ENCODE measurements at regions not wholly inside any gene's neighbourhood (a gene's known extent, or its start where the extent isn't known, plus 50 kb on each side); places are given as distances from the start of the nearest gene placed in this dataset.

DNA sequence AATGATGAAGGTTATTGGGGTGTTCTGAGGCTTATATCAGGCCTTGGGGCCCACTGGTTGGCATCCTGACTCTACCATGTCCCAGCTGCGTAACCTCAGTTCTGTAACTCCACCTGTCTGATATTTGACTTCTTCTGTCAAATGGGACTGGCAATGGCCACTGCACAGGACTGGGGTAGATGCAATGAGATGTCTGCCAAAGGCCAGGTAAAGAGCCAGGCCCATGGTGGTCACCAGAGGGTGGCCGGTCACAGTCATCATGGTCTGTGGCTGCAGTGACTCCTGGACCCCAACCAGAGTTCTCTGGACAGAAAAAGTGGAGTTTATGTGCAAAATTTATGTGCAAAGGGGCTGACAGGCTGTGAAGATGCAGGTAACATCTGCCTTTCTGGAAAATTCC is 173.3 kb downstream of the PTPRU start:
- TF ChIP-seq EZH2 (IDR thresholded peaks at IDR 0.05) = no peak
- no peak for TF ChIP-seq JUND (IDR thresholded peaks at IDR 0.05)
- TF ChIP-seq CTCF (IDR thresholded peaks at IDR 0.05 in 2 of 3, conservative IDR thresholded peaks at IDR 0.05 in 1 of 3; ENCODE audit: borderline replicate concordance in 1 of 3, insufficient read depth in 1 of 3, low read depth in 2 of 3, low read length in 2 of 3) = no peak
- TF ChIP-seq, protein P1, sequence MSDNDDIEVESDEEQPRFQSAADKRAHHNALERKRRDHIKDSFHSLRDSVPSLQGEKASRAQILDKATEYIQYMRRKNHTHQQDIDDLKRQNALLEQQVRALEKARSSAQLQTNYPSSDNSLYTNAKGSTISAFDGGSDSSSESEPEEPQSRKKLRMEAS (IDR thresholded peaks at IDR 0.05) = no peak
- TF ChIP-seq, protein P2, sequence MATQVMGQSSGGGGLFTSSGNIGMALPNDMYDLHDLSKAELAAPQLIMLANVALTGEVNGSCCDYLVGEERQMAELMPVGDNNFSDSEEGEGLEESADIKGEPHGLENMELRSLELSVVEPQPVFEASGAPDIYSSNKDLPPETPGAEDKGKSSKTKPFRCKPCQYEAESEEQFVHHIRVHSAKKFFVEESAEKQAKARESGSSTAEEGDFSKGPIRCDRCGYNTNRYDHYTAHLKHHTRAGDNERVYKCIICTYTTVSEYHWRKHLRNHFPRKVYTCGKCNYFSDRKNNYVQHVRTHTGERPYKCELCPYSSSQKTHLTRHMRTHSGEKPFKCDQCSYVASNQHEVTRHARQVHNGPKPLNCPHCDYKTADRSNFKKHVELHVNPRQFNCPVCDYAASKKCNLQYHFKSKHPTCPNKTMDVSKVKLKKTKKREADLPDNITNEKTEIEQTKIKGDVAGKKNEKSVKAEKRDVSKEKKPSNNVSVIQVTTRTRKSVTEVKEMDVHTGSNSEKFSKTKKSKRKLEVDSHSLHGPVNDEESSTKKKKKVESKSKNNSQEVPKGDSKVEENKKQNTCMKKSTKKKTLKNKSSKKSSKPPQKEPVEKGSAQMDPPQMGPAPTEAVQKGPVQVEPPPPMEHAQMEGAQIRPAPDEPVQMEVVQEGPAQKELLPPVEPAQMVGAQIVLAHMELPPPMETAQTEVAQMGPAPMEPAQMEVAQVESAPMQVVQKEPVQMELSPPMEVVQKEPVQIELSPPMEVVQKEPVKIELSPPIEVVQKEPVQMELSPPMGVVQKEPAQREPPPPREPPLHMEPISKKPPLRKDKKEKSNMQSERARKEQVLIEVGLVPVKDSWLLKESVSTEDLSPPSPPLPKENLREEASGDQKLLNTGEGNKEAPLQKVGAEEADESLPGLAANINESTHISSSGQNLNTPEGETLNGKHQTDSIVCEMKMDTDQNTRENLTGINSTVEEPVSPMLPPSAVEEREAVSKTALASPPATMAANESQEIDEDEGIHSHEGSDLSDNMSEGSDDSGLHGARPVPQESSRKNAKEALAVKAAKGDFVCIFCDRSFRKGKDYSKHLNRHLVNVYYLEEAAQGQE (IDR thresholded peaks at IDR 0.05; ENCODE audit: low read depth) = no peak
- TF ChIP-seq POLR2A (IDR thresholded peaks at IDR 0.05; ENCODE audit: borderline replicate concordance, extremely low read depth, insufficient read depth, insufficient read length) = no peak
- TF ChIP-seq FOSL1 (IDR thresholded peaks at IDR 0.05; ENCODE audit: low read depth) = no peak
- no peak for TF ChIP-seq CEBPB (IDR thresholded peaks at IDR 0.05; ENCODE audit: low read depth)
- TF ChIP-seq POLR2AphosphoS5 (IDR thresholded peaks at IDR 0.05; ENCODE audit: low read depth, low read length) = no peak
- no peak for TF ChIP-seq ZNF274 (IDR thresholded peaks at IDR 0.05; ENCODE audit: low read depth, low read length)
- TF ChIP-seq, protein P3, sequence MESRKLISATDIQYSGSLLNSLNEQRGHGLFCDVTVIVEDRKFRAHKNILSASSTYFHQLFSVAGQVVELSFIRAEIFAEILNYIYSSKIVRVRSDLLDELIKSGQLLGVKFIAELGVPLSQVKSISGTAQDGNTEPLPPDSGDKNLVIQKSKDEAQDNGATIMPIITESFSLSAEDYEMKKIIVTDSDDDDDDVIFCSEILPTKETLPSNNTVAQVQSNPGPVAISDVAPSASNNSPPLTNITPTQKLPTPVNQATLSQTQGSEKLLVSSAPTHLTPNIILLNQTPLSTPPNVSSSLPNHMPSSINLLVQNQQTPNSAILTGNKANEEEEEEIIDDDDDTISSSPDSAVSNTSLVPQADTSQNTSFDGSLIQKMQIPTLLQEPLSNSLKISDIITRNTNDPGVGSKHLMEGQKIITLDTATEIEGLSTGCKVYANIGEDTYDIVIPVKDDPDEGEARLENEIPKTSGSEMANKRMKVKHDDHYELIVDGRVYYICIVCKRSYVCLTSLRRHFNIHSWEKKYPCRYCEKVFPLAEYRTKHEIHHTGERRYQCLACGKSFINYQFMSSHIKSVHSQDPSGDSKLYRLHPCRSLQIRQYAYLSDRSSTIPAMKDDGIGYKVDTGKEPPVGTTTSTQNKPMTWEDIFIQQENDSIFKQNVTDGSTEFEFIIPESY (IDR thresholded peaks at IDR 0.05; ENCODE audit: extremely low read depth, insufficient replicate concordance, low read length) = no peak
- TF ChIP-seq RAD21 (IDR thresholded peaks at IDR 0.05; ENCODE audit: low read depth) = no peak
- no peak for TF ChIP-seq SIN3A (IDR thresholded peaks at IDR 0.05; ENCODE audit: low read depth)
- TF ChIP-seq, protein P4, sequence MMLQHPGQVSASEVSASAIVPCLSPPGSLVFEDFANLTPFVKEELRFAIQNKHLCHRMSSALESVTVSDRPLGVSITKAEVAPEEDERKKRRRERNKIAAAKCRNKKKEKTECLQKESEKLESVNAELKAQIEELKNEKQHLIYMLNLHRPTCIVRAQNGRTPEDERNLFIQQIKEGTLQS (IDR thresholded peaks at IDR 0.05) = no peak

Measured in HCT116 (cell line).